ENCODE measurements at regions not wholly inside any gene's neighbourhood (a gene's known extent, or its start where the extent isn't known, plus 50 kb on each side); places are given as distances from the start of the nearest gene placed in this dataset.

DNA sequence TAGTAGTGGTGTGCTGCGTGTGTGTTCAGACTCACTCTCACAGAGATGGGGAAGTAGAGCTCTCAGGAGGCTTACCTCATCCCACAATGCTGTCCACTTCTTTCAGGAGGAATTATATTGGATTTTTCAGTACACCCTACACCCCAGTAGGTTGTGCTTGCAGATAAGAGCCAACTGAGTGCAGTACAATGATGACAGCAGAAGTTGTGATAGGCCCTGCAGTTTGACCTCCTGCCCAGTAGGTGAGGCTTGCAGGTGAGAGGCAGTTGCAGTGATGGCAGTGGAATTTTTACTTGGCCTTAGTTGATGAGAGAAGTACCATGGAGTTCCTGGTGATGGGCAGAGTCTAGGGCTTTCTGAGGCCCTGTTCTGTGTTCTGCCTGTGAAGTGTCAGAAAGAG lies 657.8 kb downstream of the KCNJ3 start:
- TF ChIP-seq, protein P1, sequence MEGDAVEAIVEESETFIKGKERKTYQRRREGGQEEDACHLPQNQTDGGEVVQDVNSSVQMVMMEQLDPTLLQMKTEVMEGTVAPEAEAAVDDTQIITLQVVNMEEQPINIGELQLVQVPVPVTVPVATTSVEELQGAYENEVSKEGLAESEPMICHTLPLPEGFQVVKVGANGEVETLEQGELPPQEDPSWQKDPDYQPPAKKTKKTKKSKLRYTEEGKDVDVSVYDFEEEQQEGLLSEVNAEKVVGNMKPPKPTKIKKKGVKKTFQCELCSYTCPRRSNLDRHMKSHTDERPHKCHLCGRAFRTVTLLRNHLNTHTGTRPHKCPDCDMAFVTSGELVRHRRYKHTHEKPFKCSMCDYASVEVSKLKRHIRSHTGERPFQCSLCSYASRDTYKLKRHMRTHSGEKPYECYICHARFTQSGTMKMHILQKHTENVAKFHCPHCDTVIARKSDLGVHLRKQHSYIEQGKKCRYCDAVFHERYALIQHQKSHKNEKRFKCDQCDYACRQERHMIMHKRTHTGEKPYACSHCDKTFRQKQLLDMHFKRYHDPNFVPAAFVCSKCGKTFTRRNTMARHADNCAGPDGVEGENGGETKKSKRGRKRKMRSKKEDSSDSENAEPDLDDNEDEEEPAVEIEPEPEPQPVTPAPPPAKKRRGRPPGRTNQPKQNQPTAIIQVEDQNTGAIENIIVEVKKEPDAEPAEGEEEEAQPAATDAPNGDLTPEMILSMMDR (conservative IDR thresholded peaks at IDR 0.05 in 1 of 2, IDR thresholded peaks at IDR 0.05 in 1 of 2; ENCODE audit: low read depth in 1 of 2, low read length in 2 of 2): no peak
- TF ChIP-seq EZH2 (IDR thresholded peaks at IDR 0.05; ENCODE audit: low read length, missing control alignments): no peak

All from fibroblast of lung (primary cell).